ENCODE measurements at regions not wholly inside any gene's neighbourhood (a gene's known extent, or its start where the extent isn't known, plus 50 kb on each side); places are given as distances from the start of the nearest gene placed in this dataset.

DNA sequence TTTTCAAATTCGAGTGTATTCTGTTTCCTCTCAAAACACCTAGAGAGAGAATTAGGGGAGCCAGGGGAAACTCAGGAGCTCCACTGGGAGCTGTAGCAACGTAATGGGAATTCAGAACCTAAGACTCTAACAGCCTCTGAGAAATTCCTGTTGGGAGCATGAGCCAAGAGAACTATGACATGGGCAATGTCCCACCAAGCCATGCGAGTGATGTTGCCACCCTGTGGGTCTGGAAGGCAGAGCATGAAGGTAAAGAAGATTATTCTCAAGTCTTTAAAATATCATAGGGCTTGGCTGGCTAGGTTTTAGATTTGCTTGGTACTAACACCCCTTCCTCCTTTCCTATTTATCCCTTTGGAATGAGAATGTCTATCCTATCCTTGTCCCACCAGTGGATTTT is 392.6 kb upstream of the ADAMTS9 start:
- TF ChIP-seq, protein P1, sequence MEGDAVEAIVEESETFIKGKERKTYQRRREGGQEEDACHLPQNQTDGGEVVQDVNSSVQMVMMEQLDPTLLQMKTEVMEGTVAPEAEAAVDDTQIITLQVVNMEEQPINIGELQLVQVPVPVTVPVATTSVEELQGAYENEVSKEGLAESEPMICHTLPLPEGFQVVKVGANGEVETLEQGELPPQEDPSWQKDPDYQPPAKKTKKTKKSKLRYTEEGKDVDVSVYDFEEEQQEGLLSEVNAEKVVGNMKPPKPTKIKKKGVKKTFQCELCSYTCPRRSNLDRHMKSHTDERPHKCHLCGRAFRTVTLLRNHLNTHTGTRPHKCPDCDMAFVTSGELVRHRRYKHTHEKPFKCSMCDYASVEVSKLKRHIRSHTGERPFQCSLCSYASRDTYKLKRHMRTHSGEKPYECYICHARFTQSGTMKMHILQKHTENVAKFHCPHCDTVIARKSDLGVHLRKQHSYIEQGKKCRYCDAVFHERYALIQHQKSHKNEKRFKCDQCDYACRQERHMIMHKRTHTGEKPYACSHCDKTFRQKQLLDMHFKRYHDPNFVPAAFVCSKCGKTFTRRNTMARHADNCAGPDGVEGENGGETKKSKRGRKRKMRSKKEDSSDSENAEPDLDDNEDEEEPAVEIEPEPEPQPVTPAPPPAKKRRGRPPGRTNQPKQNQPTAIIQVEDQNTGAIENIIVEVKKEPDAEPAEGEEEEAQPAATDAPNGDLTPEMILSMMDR (IDR thresholded peaks at IDR 0.05), result no peak
- TF ChIP-seq EP300 (IDR thresholded peaks at IDR 0.05), result no peak
- TF ChIP-seq POLR2A (IDR thresholded peaks at IDR 0.05), result no peak

Measured in ovary (tissue), 3 donors.